ENCODE measurements at regions not wholly inside any gene's neighbourhood (a gene's known extent, or its start where the extent isn't known, plus 50 kb on each side); places are given as distances from the start of the nearest gene placed in this dataset.

DNA sequence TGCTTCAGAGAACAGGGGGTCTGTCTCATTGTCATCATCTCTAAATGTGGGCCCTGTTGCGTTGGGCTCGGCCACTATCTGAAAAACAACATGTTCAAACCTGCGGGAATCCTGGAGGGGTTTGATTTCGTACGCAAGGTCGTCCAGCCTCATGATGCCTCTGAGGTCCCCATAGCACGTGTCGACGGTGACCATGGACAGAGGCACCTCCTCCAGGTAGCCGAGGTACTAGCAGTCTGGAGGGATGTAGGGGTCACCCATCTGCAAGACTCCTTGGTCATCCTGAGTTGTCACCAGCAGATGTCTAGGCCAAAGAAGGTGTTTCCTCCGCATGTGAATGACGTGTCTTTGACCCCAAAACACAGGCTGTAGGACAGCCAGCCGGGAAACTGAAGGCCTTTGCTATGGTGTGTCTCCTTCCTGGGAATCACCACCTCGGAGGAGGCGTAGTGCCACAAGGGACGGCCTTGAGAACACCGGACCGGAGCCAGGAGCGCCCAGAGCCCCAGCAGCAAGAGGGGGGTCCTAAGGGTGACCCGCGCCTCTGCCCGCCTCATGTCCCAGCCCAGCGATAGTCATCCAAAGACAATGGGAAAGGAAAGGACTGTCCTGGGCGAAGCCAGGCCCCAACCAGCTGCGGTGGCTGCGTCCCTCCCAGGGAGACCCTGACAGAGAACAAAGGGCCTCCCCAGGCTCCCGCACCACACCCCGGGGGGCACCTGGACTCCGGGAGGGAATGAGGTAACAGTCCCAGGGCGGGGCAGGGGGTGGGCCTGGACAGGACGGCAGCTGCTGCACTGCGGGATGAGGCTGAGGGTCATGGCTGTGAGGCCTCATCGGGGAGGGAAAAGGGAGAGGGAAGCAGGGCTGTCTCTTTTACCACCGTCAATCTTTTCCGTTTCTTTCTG is 445.5 kb downstream of the TMEM121 start (continued):
- TF ChIP-seq CREB1 (CRISPR knock-in tag; IDR thresholded peaks at IDR 0.05; ENCODE audit: low read depth), result no peak
- TF ChIP-seq, protein P1, sequence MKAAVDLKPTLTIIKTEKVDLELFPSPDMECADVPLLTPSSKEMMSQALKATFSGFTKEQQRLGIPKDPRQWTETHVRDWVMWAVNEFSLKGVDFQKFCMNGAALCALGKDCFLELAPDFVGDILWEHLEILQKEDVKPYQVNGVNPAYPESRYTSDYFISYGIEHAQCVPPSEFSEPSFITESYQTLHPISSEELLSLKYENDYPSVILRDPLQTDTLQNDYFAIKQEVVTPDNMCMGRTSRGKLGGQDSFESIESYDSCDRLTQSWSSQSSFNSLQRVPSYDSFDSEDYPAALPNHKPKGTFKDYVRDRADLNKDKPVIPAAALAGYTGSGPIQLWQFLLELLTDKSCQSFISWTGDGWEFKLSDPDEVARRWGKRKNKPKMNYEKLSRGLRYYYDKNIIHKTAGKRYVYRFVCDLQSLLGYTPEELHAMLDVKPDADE (IDR thresholded peaks at IDR 0.05), result no peak
- TF ChIP-seq EZH2 (IDR thresholded peaks at IDR 0.05; ENCODE audit: low read depth, unreplicated experiment), result no peak
- TF ChIP-seq REST (IDR thresholded peaks at IDR 0.05; ENCODE audit: unreplicated experiment), result no peak

DNA sequence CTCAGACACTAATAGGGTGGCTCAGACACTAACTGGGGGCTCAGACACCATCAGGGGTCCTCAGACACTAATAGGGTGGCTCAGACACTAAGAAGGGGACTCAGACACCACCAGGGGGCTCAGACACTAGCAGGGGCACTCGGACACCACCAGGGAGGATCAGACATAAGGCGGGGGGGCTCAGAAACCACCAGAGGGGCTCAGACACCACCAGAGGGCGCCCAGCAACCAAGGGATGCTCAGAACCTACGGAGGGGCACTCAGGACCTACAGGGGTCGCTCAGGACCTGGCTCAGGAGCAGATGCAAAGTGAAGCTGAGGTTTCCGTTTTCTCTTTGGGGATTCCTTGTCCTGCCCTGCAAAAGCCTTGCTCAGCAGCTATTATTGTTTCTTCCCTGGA is 448.5 kb downstream of the TMEM121 start:
- H3K9me3 Mint-ChIP-seq, result peaks cover 98% of the 10 kb centered on the region
- TF ChIP-seq ZNF331 (CRISPR knock-in tag; IDR thresholded peaks at IDR 0.05; ENCODE audit: low read depth), result no peak
- no peak for TF ChIP-seq CREB1 (CRISPR knock-in tag; IDR thresholded peaks at IDR 0.05; ENCODE audit: low read depth)
- TF ChIP-seq POLR2AphosphoS5 (IDR thresholded peaks at IDR 0.05; ENCODE audit: low read depth), result no peak
- no peak for TF ChIP-seq NANOG (IDR thresholded peaks at IDR 0.05; ENCODE audit: borderline replicate concordance)
- TF ChIP-seq EZH2 (IDR thresholded peaks at IDR 0.05; ENCODE audit: low read depth, unreplicated experiment), result no peak
- TF ChIP-seq REST (IDR thresholded peaks at IDR 0.05; ENCODE audit: unreplicated experiment), result no peak
- TF ChIP-seq, protein P1 (IDR thresholded peaks at IDR 0.05), result no peak
- TF ChIP-seq, protein P2, sequence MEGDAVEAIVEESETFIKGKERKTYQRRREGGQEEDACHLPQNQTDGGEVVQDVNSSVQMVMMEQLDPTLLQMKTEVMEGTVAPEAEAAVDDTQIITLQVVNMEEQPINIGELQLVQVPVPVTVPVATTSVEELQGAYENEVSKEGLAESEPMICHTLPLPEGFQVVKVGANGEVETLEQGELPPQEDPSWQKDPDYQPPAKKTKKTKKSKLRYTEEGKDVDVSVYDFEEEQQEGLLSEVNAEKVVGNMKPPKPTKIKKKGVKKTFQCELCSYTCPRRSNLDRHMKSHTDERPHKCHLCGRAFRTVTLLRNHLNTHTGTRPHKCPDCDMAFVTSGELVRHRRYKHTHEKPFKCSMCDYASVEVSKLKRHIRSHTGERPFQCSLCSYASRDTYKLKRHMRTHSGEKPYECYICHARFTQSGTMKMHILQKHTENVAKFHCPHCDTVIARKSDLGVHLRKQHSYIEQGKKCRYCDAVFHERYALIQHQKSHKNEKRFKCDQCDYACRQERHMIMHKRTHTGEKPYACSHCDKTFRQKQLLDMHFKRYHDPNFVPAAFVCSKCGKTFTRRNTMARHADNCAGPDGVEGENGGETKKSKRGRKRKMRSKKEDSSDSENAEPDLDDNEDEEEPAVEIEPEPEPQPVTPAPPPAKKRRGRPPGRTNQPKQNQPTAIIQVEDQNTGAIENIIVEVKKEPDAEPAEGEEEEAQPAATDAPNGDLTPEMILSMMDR (conservative IDR thresholded peaks at IDR 0.05; ENCODE audit: low read depth in 2 of 2), result no peak; a peak in 1 of 4 replicates

More for the DNA sequence above, 448.5 kb downstream of the TMEM121 start:
- no peak overlapping the region for H3K27ac Mint-ChIP-seq
- H3K36me3 Mint-ChIP-seq (ENCODE audit: low read depth), result peaks cover 63% of the 10 kb centered on the region
- H3K9me2 ChIP-seq (ENCODE audit: insufficient read depth), result no peaks in the 10 kb centered on the region
- no peaks in the 10 kb centered on the region for H3K27me3 ChIP-seq (ENCODE audit: insufficient read depth)
- no peak for ATAC-seq
- no peak overlapping the region for H3K4me3 ChIP-seq
- H4K20me1 ChIP-seq (replicated peaks; ENCODE audit: insufficient read depth), result no peaks in the 10 kb centered on the region
- H3K27ac ChIP-seq (ENCODE audit: low read depth), result no peak overlapping the region
- no peaks in the 10 kb centered on the region for H3K36me3 ChIP-seq (ENCODE audit: insufficient read depth)
- H3K4me1 ChIP-seq (ENCODE audit: insufficient read depth), result no peaks in the 10 kb centered on the region
- DNase-seq (ENCODE audit: low spot score), result peak; percentile 1
- no peak overlapping the region for H3K4me3 Mint-ChIP-seq
- no peaks in the 10 kb centered on the region for H3K4me1 Mint-ChIP-seq
- H3K4me2 ChIP-seq, result no peak overlapping the region
- no peaks in the 10 kb centered on the region for H3K79me2 ChIP-seq (replicated peaks; ENCODE audit: insufficient read depth)
- H2AFZ ChIP-seq, result no peak overlapping the region
- peaks cover 4% of the 10 kb centered on the region for H3K27me3 Mint-ChIP-seq (ENCODE audit: insufficient read depth, low read depth, poor library complexity)
- no peaks in the 10 kb centered on the region for H3F3A ChIP-seq (replicated peaks; ENCODE audit: low read depth)
